ENCODE measurements at regions not wholly inside any gene's neighbourhood (a gene's known extent, or its start where the extent isn't known, plus 50 kb on each side); places are given as distances from the start of the nearest gene placed in this dataset.
"Not testable (repeated sequence)": the region's sequence is repeated elsewhere in the genome, so short reads cannot be mapped to it uniquely, and the experiment has no call there.

DNA sequence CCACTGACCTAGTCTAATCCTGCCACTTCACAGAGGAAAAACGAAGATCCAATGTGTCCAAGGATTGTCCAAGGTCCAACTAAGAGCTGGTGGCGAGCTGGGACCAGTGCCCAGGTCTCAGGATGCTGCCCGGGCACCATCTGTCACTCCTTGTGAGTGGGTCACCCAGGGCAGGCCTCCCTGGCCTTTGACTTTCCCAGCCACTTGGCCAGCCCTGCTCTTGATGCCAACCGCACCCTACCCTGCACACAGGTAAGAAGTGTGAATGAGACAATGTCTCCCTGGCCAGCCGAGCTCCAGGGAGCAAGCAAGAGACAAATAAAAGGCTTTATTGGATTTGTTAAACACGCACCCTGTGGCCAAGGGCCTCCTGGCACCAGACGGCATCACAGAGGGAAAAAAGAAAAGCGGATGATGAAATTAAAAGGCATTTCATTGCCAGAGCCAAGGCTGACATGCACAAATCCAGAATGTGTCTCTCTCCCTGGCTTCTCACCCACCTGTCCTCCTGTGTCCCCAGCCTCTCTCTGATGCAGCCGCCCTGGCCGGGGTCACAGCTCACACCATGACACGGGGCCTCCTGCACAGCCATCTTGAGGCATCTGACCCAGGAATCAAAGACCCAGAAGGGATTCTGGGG is 72.8 kb downstream of the CAMK2N1 start:
- H3K4me3 ChIP-seq (ENCODE audit: low read depth, low read length) = no peak overlapping the region
- TF ChIP-seq, protein P1, sequence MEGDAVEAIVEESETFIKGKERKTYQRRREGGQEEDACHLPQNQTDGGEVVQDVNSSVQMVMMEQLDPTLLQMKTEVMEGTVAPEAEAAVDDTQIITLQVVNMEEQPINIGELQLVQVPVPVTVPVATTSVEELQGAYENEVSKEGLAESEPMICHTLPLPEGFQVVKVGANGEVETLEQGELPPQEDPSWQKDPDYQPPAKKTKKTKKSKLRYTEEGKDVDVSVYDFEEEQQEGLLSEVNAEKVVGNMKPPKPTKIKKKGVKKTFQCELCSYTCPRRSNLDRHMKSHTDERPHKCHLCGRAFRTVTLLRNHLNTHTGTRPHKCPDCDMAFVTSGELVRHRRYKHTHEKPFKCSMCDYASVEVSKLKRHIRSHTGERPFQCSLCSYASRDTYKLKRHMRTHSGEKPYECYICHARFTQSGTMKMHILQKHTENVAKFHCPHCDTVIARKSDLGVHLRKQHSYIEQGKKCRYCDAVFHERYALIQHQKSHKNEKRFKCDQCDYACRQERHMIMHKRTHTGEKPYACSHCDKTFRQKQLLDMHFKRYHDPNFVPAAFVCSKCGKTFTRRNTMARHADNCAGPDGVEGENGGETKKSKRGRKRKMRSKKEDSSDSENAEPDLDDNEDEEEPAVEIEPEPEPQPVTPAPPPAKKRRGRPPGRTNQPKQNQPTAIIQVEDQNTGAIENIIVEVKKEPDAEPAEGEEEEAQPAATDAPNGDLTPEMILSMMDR (IDR thresholded peaks at IDR 0.05; ENCODE audit: low read depth, low read length) = no peak

DNA sequence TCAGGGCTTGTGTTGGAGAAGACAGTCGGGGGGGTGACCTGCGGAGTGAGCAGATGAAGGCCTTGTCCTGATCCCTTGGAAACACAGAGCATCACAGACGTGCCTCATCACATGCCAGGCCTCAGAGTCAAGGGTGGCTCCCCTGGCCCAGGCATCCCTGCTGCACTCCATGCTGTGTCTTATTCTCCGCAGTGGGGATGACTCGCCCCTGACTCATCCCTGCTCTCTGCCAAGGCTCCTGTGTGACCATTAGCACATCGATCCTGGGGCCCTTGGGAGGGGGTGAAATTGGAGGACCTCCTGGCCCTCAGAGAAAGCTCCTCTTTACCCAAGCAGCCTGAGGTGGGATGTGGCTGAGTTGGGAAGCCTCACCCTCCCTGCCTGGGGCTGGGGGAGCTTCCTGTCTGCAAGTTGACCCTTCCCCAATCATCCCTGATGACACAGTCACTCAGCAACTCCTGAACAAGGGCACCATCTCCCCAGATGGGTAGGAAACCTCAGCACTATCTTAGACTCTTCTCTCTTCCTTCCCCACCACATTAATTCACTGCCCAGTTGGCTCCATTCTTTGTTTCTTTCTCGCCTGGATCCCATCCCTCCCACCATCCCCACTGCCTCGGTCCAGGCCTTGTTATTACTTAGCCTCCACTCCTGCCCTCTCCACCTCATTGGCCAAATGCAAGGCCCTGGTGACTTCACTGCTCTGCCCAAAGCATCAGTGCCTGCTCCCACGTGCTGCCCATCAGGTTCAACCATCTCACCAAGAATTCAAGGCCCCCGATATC is 74.6 kb downstream of the CAMK2N1 start:
- TF ChIP-seq, protein P1 (IDR thresholded peaks at IDR 0.05; ENCODE audit: low read depth, low read length) = no peak
- H3K4me3 ChIP-seq (ENCODE audit: low read depth, low read length) = no peak overlapping the region

DNA sequence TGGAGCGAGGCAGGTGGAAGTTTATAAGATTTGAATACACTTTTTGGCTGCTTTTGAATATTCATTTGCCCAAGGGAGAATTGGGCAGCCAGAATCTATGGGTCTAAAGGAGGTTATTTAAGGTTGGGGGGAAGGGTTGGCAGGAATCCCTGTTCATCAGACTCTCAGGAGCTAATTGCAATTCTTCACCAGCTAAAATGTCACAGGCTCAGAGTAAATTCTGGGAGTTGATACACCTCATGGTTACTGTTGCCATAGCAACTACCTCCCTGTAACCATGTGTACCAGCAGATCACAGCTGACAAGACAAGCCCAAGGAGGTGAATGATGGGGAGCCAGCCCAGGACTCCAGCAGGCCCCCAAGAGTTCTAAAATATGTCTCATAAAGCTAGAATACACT is 75.5 kb downstream of the CAMK2N1 start:
- TF ChIP-seq, protein P1 (IDR thresholded peaks at IDR 0.05; ENCODE audit: low read depth, low read length) = no peak
- no peak overlapping the region for H3K4me3 ChIP-seq (ENCODE audit: low read depth, low read length)

DNA sequence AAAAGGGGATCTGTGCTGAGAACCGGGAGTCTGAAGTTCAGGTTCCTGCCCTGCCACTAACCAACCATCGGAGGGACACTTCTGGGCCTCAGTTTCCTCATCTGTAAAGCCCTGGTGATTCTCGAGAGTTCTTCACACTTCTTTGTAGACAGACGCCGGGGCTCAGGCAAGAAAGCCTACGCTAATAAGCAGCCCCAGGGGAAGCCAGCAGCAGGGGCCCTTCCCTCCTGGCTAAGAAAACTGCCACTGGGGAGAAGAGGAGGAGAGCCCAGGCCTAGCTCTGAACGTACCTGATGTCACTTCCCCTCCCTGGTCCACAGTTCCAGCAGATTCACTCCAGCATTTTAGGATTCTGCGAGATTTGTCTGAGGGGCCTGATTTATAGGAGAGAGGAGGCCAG is 76.0 kb downstream of the CAMK2N1 start:
- TF ChIP-seq, protein P1 (IDR thresholded peaks at IDR 0.05; ENCODE audit: low read depth, low read length) = no peak

DNA sequence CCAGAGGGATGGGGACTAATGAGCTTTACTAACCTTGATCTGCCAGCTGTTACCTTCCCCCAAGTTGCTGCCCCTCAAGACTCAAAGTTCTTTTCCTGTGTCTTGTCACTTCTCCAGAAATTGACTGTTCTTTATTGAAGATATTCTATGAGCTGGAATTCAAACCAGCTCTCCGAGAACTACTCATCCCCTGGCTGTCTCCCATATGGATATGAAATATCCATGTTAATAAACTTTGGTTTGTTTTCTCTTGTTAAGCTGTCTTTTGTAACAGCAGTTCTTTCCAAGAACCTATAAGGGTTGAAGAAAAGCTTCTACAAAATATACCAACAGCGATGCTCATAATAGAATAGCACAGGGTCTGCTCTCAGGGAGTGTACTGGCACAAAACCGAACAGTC is 77.0 kb downstream of the CAMK2N1 start:
- TF ChIP-seq, protein P1 (IDR thresholded peaks at IDR 0.05; ENCODE audit: low read depth, low read length) = no peak
- no peak overlapping the region for H3K4me3 ChIP-seq (ENCODE audit: low read depth, low read length)

More for the DNA sequence above, 76.0 kb downstream of the CAMK2N1 start:
- H3K4me3 ChIP-seq (ENCODE audit: low read depth, low read length) = no peak overlapping the region

DNA sequence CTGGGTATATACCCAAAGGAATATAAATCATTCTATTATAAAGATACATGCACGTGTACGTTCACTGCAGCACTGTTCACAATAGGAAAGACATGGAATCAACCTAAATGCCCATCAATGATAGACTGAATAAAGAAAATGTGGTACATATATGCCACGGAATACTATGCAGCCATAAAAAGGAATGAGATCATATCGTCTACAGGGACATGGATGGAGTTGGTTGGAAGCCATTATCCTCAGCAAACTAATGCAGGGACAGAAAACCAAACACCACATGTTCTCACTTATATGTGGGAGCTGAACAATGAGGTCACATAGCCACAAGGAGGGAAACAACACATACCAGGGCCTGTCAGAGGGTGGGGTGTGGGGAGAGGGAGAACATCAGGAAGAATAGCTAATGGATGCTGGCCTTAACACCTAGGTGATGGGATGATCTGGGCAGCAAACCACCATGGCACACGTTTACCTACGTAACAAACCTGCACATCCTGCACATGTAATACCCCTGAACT is 77.8 kb downstream of the CAMK2N1 start:
- not testable (repeated sequence) for H3K4me3 ChIP-seq (ENCODE audit: low read depth, low read length)

DNA sequence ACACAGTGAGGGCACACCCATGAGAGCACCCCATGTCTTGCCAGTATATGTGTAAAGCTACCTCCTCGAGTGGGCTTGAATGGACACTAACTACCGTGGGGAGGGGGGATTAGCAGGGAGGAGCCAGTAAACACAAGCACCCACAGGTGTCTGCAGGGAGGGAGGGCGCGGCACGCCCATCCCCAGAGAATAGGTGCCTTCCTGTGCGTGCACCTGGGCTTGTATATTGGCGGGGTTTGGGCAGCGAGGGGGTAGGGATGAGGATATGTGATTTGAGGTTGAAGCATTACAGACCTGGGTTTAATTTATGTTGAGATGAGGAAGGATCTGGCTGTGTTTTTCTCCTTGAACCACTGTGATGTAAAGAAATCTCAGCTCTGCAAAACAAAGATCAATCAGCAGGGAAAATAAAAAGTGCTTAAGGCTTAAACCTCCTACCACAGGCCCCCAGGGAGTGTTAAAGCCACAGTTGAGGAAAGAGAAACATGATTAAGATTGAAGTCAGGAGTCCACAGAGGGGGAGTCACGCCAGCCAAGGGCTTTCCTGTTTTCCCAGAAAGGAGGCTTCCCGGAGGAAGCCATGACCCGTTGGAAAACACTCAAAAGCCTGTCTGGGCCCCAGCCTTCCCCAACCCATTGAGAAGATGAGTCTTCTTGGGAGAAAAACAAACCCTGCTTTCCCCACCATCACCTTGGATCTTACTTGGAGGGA is 80.0 kb downstream of the CAMK2N1 start:
- TF ChIP-seq, protein P1 (IDR thresholded peaks at IDR 0.05; ENCODE audit: low read depth, low read length) = no peak
- no peak overlapping the region for H3K4me3 ChIP-seq (ENCODE audit: low read depth, low read length)
